ENCODE measurements at regions not wholly inside any gene's neighbourhood (a gene's known extent, or its start where the extent isn't known, plus 50 kb on each side); places are given as distances from the start of the nearest gene placed in this dataset.

- Histone ChIP-seq H3K9me3 (ENCODE audit: low read length) (no peaks in the 10 kb centered on the region), H2AFZ (ENCODE audit: low read length) (no peak overlapping the region), H3K4me1 (ENCODE audit: insufficient read depth, low read length, severe bottlenecking) (no peaks in the 10 kb centered on the region), H3K36me3 (ENCODE audit: insufficient read depth, low read length) (no peaks in the 10 kb centered on the region), H3K79me2 (ENCODE audit: insufficient read depth, low read length) (no peaks in the 10 kb centered on the region), H3K9ac (ENCODE audit: low read length) (no peak overlapping the region), H3K27ac (ENCODE audit: low read depth, low read length, poor library complexity, severe bottlenecking) (no peak overlapping the region), H3K9me2 (ENCODE audit: low read depth, low read length) (no peaks in the 10 kb centered on the region), H3F3A (ENCODE audit: insufficient read depth, low read length) (no peaks in the 10 kb centered on the region), H3K27me3 (ENCODE audit: insufficient read depth, low read length) (no peaks in the 10 kb centered on the region), H4K20me1 (ENCODE audit: insufficient read depth, low read length) (no peaks in the 10 kb centered on the region), H3K4me3 (ENCODE audit: low read depth, low read length, poor library complexity, severe bottlenecking) (no peak overlapping the region), H3K4me2 (ENCODE audit: low read length) (no peak overlapping the region)
- TF ChIP-seq CTCF (IDR thresholded peaks at IDR 0.05; ENCODE audit: low read length) (no peak), EZH2 (IDR thresholded peaks at IDR 0.05; ENCODE audit: borderline replicate concordance, low read length) (no peak)
Observed at GRCh38 chr12:67890726-67891258, 98.5 kb upstream of the IFNG-AS1 start.

GRCh38 chr12:67891596-67891995 lies 97.7 kb upstream of the IFNG-AS1 start:
- no peak for TF ChIP-seq CTCF (IDR thresholded peaks at IDR 0.05; ENCODE audit: low read length)
- TF ChIP-seq EZH2 (IDR thresholded peaks at IDR 0.05; ENCODE audit: borderline replicate concordance, low read length): no peak
- Histone ChIP-seq H3K79me2 (ENCODE audit: insufficient read depth, low read length) (no peaks in the 10 kb centered on the region), H4K20me1 (ENCODE audit: insufficient read depth, low read length) (no peaks in the 10 kb centered on the region), H3K27ac (ENCODE audit: low read depth, low read length, poor library complexity, severe bottlenecking) (no peak overlapping the region), H3K36me3 (ENCODE audit: insufficient read depth, low read length) (no peaks in the 10 kb centered on the region), H2AFZ (ENCODE audit: low read length) (no peak overlapping the region), H3K4me1 (ENCODE audit: insufficient read depth, low read length, severe bottlenecking) (no peaks in the 10 kb centered on the region), H3K27me3 (ENCODE audit: insufficient read depth, low read length) (no peaks in the 10 kb centered on the region), H3K4me2 (ENCODE audit: low read length) (no peak overlapping the region), H3F3A (ENCODE audit: insufficient read depth, low read length) (no peaks in the 10 kb centered on the region), H3K9ac (ENCODE audit: low read length) (no peak overlapping the region), H3K9me3 (ENCODE audit: low read length) (no peaks in the 10 kb centered on the region), H3K4me3 (ENCODE audit: low read depth, low read length, poor library complexity, severe bottlenecking) (no peak overlapping the region), H3K9me2 (ENCODE audit: low read depth, low read length) (no peaks in the 10 kb centered on the region)

GRCh38 chr12:67892259-67893021 lies 96.8 kb upstream of the IFNG-AS1 start:
- Histone ChIP-seq H3K79me2 (ENCODE audit: insufficient read depth, low read length) (no peaks in the 10 kb centered on the region), H3K9ac (ENCODE audit: low read length) (no peak overlapping the region), H2AFZ (ENCODE audit: low read length) (no peak overlapping the region), H3K27me3 (ENCODE audit: insufficient read depth, low read length) (no peaks in the 10 kb centered on the region), H3K4me1 (ENCODE audit: insufficient read depth, low read length, severe bottlenecking) (no peaks in the 10 kb centered on the region), H3K27ac (ENCODE audit: low read depth, low read length, poor library complexity, severe bottlenecking) (no peak overlapping the region), H4K20me1 (ENCODE audit: insufficient read depth, low read length) (no peaks in the 10 kb centered on the region), H3F3A (ENCODE audit: insufficient read depth, low read length) (no peaks in the 10 kb centered on the region), H3K36me3 (ENCODE audit: insufficient read depth, low read length) (no peaks in the 10 kb centered on the region), H3K9me2 (ENCODE audit: low read depth, low read length) (no peaks in the 10 kb centered on the region), H3K4me2 (ENCODE audit: low read length) (no peak overlapping the region), H3K9me3 (ENCODE audit: low read length) (no peaks in the 10 kb centered on the region), H3K4me3 (ENCODE audit: low read depth, low read length, poor library complexity, severe bottlenecking) (no peak overlapping the region)
- TF ChIP-seq EZH2 (IDR thresholded peaks at IDR 0.05; ENCODE audit: borderline replicate concordance, low read length) (no peak), CTCF (IDR thresholded peaks at IDR 0.05; ENCODE audit: low read length) (no peak)

Data from OCI-LY1 (cell line).